Ascending aorta (tissue), 2 donors: ENCODE measurements at regions not wholly inside any gene's neighbourhood (a gene's known extent, or its start where the extent isn't known, plus 50 kb on each side); places are given as distances from the start of the nearest gene placed in this dataset.

Experiments
- DNase-seq, 2 donors: peaks; one replicate each; pipeline ENCODE4 v3.0.0-alpha.2; 2019; ENCODE audit warnings: low spot score in 2 of 2
- H3K27ac ChIP-seq, 2 donors: fragments of 200-600 bp; sonication (generic); one replicate each; pipeline ENCODE4 v1.5.1; 2016 to 2017; ENCODE audit warnings: mild to moderate bottlenecking in 1 of 2
- H3K27me3 ChIP-seq: fragments of 200-600 bp; sonication (generic); one replicate; pipeline ENCODE4 v1.5.1; 2017
- H3K36me3 ChIP-seq, 2 donors: fragments of 200-600 bp; sonication (generic); one replicate each; pipeline ENCODE4 v1.5.1; 2016
- H3K4me1 ChIP-seq, 2 donors: fragments of 200-600 bp; sonication (generic); one replicate each; pipeline ENCODE4 v1.5.1; 2016 to 2017; ENCODE audit warnings: mild to moderate bottlenecking in 1 of 2
- H3K4me3 ChIP-seq, 2 donors: fragments of 200-600 bp; sonication (generic); one replicate each; pipeline ENCODE4 v1.5.1; 2016 to 2017; ENCODE audit warnings: mild to moderate bottlenecking in 1 of 2
- H3K9me3 ChIP-seq, 2 donors: fragments of 200-600 bp; sonication (generic); one replicate each; pipeline ENCODE4 v1.5.1; 2016
- intact Hi-C: fragments of 100-400 bp; cut with DNase I; formaldehyde crosslinking; loops from one replicate; pipeline ENCODE4 v1.15.1; 2023
- TF ChIP-seq, protein P1 (sequence below), 3 experiments: fragments of 200-600 bp in 2 of 3; fragments of 450-650 bp in 1 of 3; sonication (generic) in 2 of 3; IDR thresholded peaks; one replicate each; pipeline ENCODE4 v1.5.1; 2016 to 2019; ENCODE audit warnings: antibody characterized with exemption in 3 of 3, mild to moderate bottlenecking in 1 of 3, moderate library complexity in 1 of 3

- DNase-seq, result no peak
- no peak overlapping the region for H3K4me3 ChIP-seq
- intact Hi-C loops, result no loop called here
These were observed 162.7 kb upstream of the HDAC4 start for GRCh38 chr2:239563561-239563960.

GRCh38 chr2:239561446-239562001 is 160.7 kb upstream of the HDAC4 start:
- Histone ChIP-seq H3K9me3 (no peaks in the 10 kb centered on the region), H3K4me3 (no peak overlapping the region), H3K4me1 (no peaks in the 10 kb centered on the region), H3K27me3 (no peaks in the 10 kb centered on the region), H3K36me3 (no peaks in the 10 kb centered on the region), H3K27ac (no peak overlapping the region)
- intact Hi-C loops, result no loop called here
- DNase-seq, result no peak
- TF ChIP-seq, protein P1, sequence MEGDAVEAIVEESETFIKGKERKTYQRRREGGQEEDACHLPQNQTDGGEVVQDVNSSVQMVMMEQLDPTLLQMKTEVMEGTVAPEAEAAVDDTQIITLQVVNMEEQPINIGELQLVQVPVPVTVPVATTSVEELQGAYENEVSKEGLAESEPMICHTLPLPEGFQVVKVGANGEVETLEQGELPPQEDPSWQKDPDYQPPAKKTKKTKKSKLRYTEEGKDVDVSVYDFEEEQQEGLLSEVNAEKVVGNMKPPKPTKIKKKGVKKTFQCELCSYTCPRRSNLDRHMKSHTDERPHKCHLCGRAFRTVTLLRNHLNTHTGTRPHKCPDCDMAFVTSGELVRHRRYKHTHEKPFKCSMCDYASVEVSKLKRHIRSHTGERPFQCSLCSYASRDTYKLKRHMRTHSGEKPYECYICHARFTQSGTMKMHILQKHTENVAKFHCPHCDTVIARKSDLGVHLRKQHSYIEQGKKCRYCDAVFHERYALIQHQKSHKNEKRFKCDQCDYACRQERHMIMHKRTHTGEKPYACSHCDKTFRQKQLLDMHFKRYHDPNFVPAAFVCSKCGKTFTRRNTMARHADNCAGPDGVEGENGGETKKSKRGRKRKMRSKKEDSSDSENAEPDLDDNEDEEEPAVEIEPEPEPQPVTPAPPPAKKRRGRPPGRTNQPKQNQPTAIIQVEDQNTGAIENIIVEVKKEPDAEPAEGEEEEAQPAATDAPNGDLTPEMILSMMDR (IDR thresholded peaks at IDR 0.05), result no peak

More at GRCh38 chr2:239563561-239563960, 162.7 kb upstream of the HDAC4 start:
- TF ChIP-seq, protein P1 (IDR thresholded peaks at IDR 0.05), result no peak
- H3K4me1 ChIP-seq, result no peaks in the 10 kb centered on the region
- no peak overlapping the region for H3K27ac ChIP-seq
- no peaks in the 10 kb centered on the region for H3K9me3 ChIP-seq
- H3K27me3 ChIP-seq, result no peaks in the 10 kb centered on the region
- no peaks in the 10 kb centered on the region for H3K36me3 ChIP-seq

GRCh38 chr2:239559417-239560261 is 158.8 kb upstream of the HDAC4 start:
- H3K9me3 ChIP-seq, result no peaks in the 10 kb centered on the region
- H3K4me1 ChIP-seq, result no peaks in the 10 kb centered on the region
- no peak overlapping the region for H3K4me3 ChIP-seq
- H3K36me3 ChIP-seq, result no peaks in the 10 kb centered on the region
- no peak overlapping the region for H3K27ac ChIP-seq
- TF ChIP-seq, protein P1 (IDR thresholded peaks at IDR 0.05), result no peak
- intact Hi-C loops, result no loop called here
- DNase-seq, result no peak
- no peaks in the 10 kb centered on the region for H3K27me3 ChIP-seq

- H3K36me3 ChIP-seq, result no peaks in the 10 kb centered on the region
- TF ChIP-seq, protein P1 (IDR thresholded peaks at IDR 0.05), result no peak
- no peaks in the 10 kb centered on the region for H3K27me3 ChIP-seq
- intact Hi-C loops, result no loop called here
- no peaks in the 10 kb centered on the region for H3K9me3 ChIP-seq
- H3K4me1 ChIP-seq, result no peaks in the 10 kb centered on the region
- no peak for DNase-seq
- no peak overlapping the region for H3K4me3 ChIP-seq
- H3K27ac ChIP-seq, result no peak overlapping the region
These were observed 157.8 kb upstream of the HDAC4 start for GRCh38 chr2:239558661-239559060.

- Histone ChIP-seq H3K4me1 (no peaks in the 10 kb centered on the region), H3K36me3 (no peaks in the 10 kb centered on the region), H3K9me3 (no peaks in the 10 kb centered on the region), H3K27ac (no peak overlapping the region), H3K27me3 (no peaks in the 10 kb centered on the region), H3K4me3 (no peak overlapping the region)
- intact Hi-C loops, result no loop called here
- TF ChIP-seq, protein P1 (IDR thresholded peaks at IDR 0.05), result no peak
- DNase-seq, result no peak
These were observed 156.7 kb upstream of the HDAC4 start for GRCh38 chr2:239557516-239557915.
